Colon (tissue), 2 donors: ENCODE measurements at regions not wholly inside any gene's neighbourhood (a gene's known extent, or its start where the extent isn't known, plus 50 kb on each side); places are given as distances from the start of the nearest gene placed in this dataset.
"Not testable (repeated sequence)": the region's sequence is repeated elsewhere in the genome, so short reads cannot be mapped to it uniquely, and the experiment has no call there.

Experiments used
- FAIRE-seq: peaks from 2 replicates; lab custom pipeline; 2012; peaks lifted over from hg19 to GRCh38; lab: Jason Lieb, UNC
- donor health status: control.
- donor health status: control.

GRCh38 chrX:140163371-140164159 is 198.2 kb upstream of the CXorf66 start:
- no peak for FAIRE-seq

GRCh38 chrX:140157611-140158010 is 192.3 kb upstream of the CXorf66 start:
- no peak for FAIRE-seq

- no peak for FAIRE-seq
Observed at GRCh38 chrX:140157143-140157542, 191.8 kb upstream of the CXorf66 start.

GRCh38 chrX:140151316-140151715 is 186.0 kb upstream of the CXorf66 start:
- FAIRE-seq = no peak

GRCh38 chrX:140149761-140150160 is 184.4 kb upstream of the CXorf66 start:
- no peak for FAIRE-seq

- FAIRE-seq = peak; percentile 83
Observed at GRCh38 chrX:140141444-140142029, 176.2 kb upstream of the CXorf66 start.

- FAIRE-seq = not testable (repeated sequence)
Observed at GRCh38 chrX:140138492-140138891, 173.2 kb upstream of the CXorf66 start.

- FAIRE-seq = not testable (repeated sequence)
Observed at GRCh38 chrX:140138065-140138464, 172.7 kb upstream of the CXorf66 start.

GRCh38 chrX:140132937-140133336 is 167.6 kb upstream of the CXorf66 start:
- no peak for FAIRE-seq

- FAIRE-seq = no peak
Observed at GRCh38 chrX:140123446-140123845, 158.1 kb upstream of the CXorf66 start.

- FAIRE-seq = not testable (repeated sequence)
Observed at GRCh38 chrX:140114059-140114458, 148.7 kb upstream of the CXorf66 start.

GRCh38 chrX:140110081-140110650 is 144.8 kb upstream of the CXorf66 start:
- FAIRE-seq = peak; percentile 80

- no peak for FAIRE-seq
Observed at GRCh38 chrX:140104760-140105159, 139.4 kb upstream of the CXorf66 start.

- FAIRE-seq = no peak
Observed at GRCh38 chrX:140099221-140099620, 133.9 kb upstream of the CXorf66 start.

GRCh38 chrX:140092121-140092520 is 126.8 kb upstream of the CXorf66 start:
- FAIRE-seq = no peak

- no peak for FAIRE-seq
Observed at GRCh38 chrX:140091125-140091886, 126.0 kb upstream of the CXorf66 start.

GRCh38 chrX:140090800-140091124 is 125.4 kb upstream of the CXorf66 start:
- no peak for FAIRE-seq

GRCh38 chrX:140088438-140088837 is 123.1 kb upstream of the CXorf66 start:
- FAIRE-seq = no peak

GRCh38 chrX:140087875-140088274 is 122.6 kb upstream of the CXorf66 start:
- FAIRE-seq = no peak

- FAIRE-seq = peak; percentile 92
Observed at GRCh38 chrX:140086691-140087090, 121.4 kb upstream of the CXorf66 start.

GRCh38 chrX:140074851-140075250 is 109.5 kb upstream of the CXorf66 start:
- FAIRE-seq = not testable (repeated sequence)

GRCh38 chrX:140071037-140071436 is 105.7 kb upstream of the CXorf66 start:
- no peak for FAIRE-seq
